Neural cell (in vitro differentiated cells): ENCODE measurements at regions not wholly inside any gene's neighbourhood (a gene's known extent, or its start where the extent isn't known, plus 50 kb on each side); places are given as distances from the start of the nearest gene placed in this dataset.

Source experiments
- H2AFZ ChIP-seq: fragments of 200-600, 300-800 bp; sonication (generic), shearing (Covaris generic); 2 replicates; pipeline ENCODE4 v1.6.0; 2014; ENCODE audit warnings: low read depth, mild to moderate bottlenecking, antibody characterized with exemption, low read length, moderate library complexity
- H3F3A ChIP-seq: fragments of 200-600 bp; shearing (Covaris generic); 2 replicates; pipeline ENCODE4 v1.6.1; 2016; ENCODE audit warnings: mild to moderate bottlenecking, moderate library complexity, mixed read lengths, antibody characterized with exemption, low read length; ENCODE audit not compliant: insufficient read depth, poor library complexity, severe bottlenecking
- H3K27ac ChIP-seq: fragments of 200-600, 300-800 bp; sonication (generic), shearing (Covaris generic); 2 replicates; pipeline ENCODE4 v1.5.1; 2014; ENCODE audit warnings: mild to moderate bottlenecking, low read length, moderate library complexity
- H3K27me3 ChIP-seq: fragments of 300-800, 200-600 bp; sonication (generic), shearing (Covaris generic); 2 replicates; pipeline ENCODE4 v1.6.0; 2014; ENCODE audit warnings: mild to moderate bottlenecking, low read depth, low read length, moderate library complexity; ENCODE audit not compliant: insufficient read depth
- H3K36me3 ChIP-seq: fragments of 300-800, 200-600 bp; sonication (generic), shearing (Covaris generic); 2 replicates; pipeline ENCODE4 v1.5.1; 2014; ENCODE audit warnings: mild to moderate bottlenecking, antibody characterized with exemption, low read length, moderate library complexity; ENCODE audit not compliant: insufficient read depth
- H3K4me2 ChIP-seq: fragments of 300-800, 200-600 bp; sonication (generic), shearing (Covaris generic); 2 replicates; pipeline ENCODE4 v1.6.0; 2014; ENCODE audit warnings: mild to moderate bottlenecking, low read length
- H3K4me3 ChIP-seq: fragments of 300-800, 200-600 bp; sonication (generic), shearing (Covaris generic); 2 replicates; pipeline ENCODE4 v1.5.1; 2014; ENCODE audit warnings: mild to moderate bottlenecking, low read length, moderate library complexity
- H3K79me2 ChIP-seq: fragments of 200-600 bp; shearing (Covaris generic); replicated peaks from 2 replicates; pipeline ENCODE4 v1.6.0; 2014; ENCODE audit warnings: mild to moderate bottlenecking, low read length, moderate library complexity; ENCODE audit not compliant: insufficient read depth
- H3K9ac ChIP-seq: fragments of 300-800, 200-600 bp; sonication (generic), shearing (Covaris generic); 2 replicates; pipeline ENCODE4 v1.6.1; 2016; ENCODE audit warnings: mild to moderate bottlenecking, low read length, mixed read lengths
- H3K9me2 ChIP-seq: fragments of 200-600 bp; shearing (Covaris generic); 2 replicates; pipeline ENCODE4 v1.6.1; 2016; ENCODE audit warnings: mild to moderate bottlenecking, low read length, mixed read lengths; ENCODE audit not compliant: insufficient read depth
- H3K9me3 ChIP-seq: fragments of 200-600, 300-800 bp; sonication (generic), shearing (Covaris generic); 2 replicates; pipeline ENCODE4 v1.6.1; 2016; ENCODE audit warnings: mild to moderate bottlenecking, mixed run types, low read length, moderate library complexity, mixed read lengths
- H4K20me1 ChIP-seq: fragments of 200-600 bp; shearing (Covaris generic); 2 replicates; pipeline ENCODE4 v1.6.1; 2016; ENCODE audit warnings: mild to moderate bottlenecking, mixed run types; ENCODE audit not compliant: insufficient read depth
- CTCF ChIP-seq: fragments of 450-650 bp; IDR thresholded peaks from 2 replicates; pipeline ENCODE4 v1.5.1; 2014; ENCODE audit warnings: antibody characterized with exemption, mild to moderate bottlenecking, moderate library complexity; ENCODE audit not compliant: poor library complexity, severe bottlenecking
- EP300 ChIP-seq: fragments of 450-650 bp; conservative IDR thresholded peaks from 2 replicates; pipeline ENCODE4 v1.6.1; 2014; ENCODE audit warnings: antibody characterized with exemption, mild to moderate bottlenecking, moderate library complexity; ENCODE audit not compliant: poor library complexity, severe bottlenecking
- EZH2 ChIP-seq: fragments of 200-600, 300-800 bp; shearing (Covaris generic), sonication (generic); IDR thresholded peaks from 2 replicates; pipeline ENCODE4 v1.6.1; 2014; ENCODE audit warnings: antibody characterized with exemption, low read length, borderline replicate concordance, mild to moderate bottlenecking; ENCODE audit not compliant: insufficient read depth, poor library complexity, severe bottlenecking
- MXI1 ChIP-seq: fragments of 450-650 bp; conservative IDR thresholded peaks from 2 replicates; pipeline ENCODE4 v1.6.1; 2014; ENCODE audit warnings: antibody characterized with exemption, mild to moderate bottlenecking; ENCODE audit not compliant: poor library complexity, severe bottlenecking
- POLR2AphosphoS5 ChIP-seq: IDR thresholded peaks from 2 replicates; pipeline ENCODE4 v1.6.1; 2012
- RAD21 ChIP-seq: fragments of 450-650 bp; conservative IDR thresholded peaks from 2 replicates; pipeline ENCODE4 v1.6.1; 2014; ENCODE audit warnings: antibody characterized with exemption, mild to moderate bottlenecking, moderate library complexity
- REST ChIP-seq: IDR thresholded peaks from 2 replicates; pipeline ENCODE4 v1.6.1; 2012; ENCODE audit warnings: borderline replicate concordance
- SMC3 ChIP-seq: fragments of 450-650 bp; conservative IDR thresholded peaks from 2 replicates; pipeline ENCODE4 v1.6.1; 2014; ENCODE audit warnings: antibody characterized with exemption, mild to moderate bottlenecking, moderate library complexity; ENCODE audit not compliant: poor library complexity
- TAF1 ChIP-seq: IDR thresholded peaks from 2 replicates; pipeline ENCODE4 v1.6.1; 2012; ENCODE audit warnings: low read depth

- Histone ChIP-seq H3K36me3 (no peaks in the 10 kb centered on the region), H3K9me2 (no peaks in the 10 kb centered on the region), H3K79me2 (no peaks in the 10 kb centered on the region), H3K4me3 (no peak overlapping the region), H3K9ac (no peak overlapping the region), H3K27ac (no peak overlapping the region), H3K27me3 (no peaks in the 10 kb centered on the region), H3K9me3 (no peaks in the 10 kb centered on the region), H2AFZ (no peak overlapping the region), H4K20me1 (no peaks in the 10 kb centered on the region), H3F3A (no peaks in the 10 kb centered on the region), H3K4me2 (no peak overlapping the region)
- TF ChIP-seq TAF1 = no peak
- no peak for TF ChIP-seq EZH2
- no peak for TF ChIP-seq POLR2AphosphoS5
- TF ChIP-seq SMC3 = no peak
- TF ChIP-seq MXI1 = no peak
- no peak for TF ChIP-seq CTCF
- TF ChIP-seq REST = no peak
- TF ChIP-seq EP300 = no peak
- TF ChIP-seq RAD21 = no peak
Observed at GRCh38 chr3:174377096-174377495, 482.0 kb upstream of the NAALADL2 start.

GRCh38 chr3:174377684-174378083 is 481.4 kb upstream of the NAALADL2 start:
- H3K9ac ChIP-seq = no peak overlapping the region

More at GRCh38 chr3:174377684-174378083, 481.4 kb upstream of the NAALADL2 start:
- TF ChIP-seq TAF1 (no peak), SMC3 (no peak), EP300 (no peak), POLR2AphosphoS5 (no peak), CTCF (no peak), RAD21 (no peak), EZH2 (no peak), MXI1 (no peak), REST (no peak)
- Histone ChIP-seq H3K4me3 (no peak overlapping the region), H3F3A (no peaks in the 10 kb centered on the region), H2AFZ (no peak overlapping the region), H3K36me3 (no peaks in the 10 kb centered on the region), H4K20me1 (no peaks in the 10 kb centered on the region), H3K79me2 (no peaks in the 10 kb centered on the region), H3K27ac (no peak overlapping the region), H3K9me2 (no peaks in the 10 kb centered on the region), H3K9me3 (no peaks in the 10 kb centered on the region), H3K27me3 (no peaks in the 10 kb centered on the region), H3K4me2 (no peak overlapping the region)
